HCT116 (cell line): ENCODE measurements at regions not wholly inside any gene's neighbourhood (a gene's known extent, or its start where the extent isn't known, plus 50 kb on each side); places are given as distances from the start of the nearest gene placed in this dataset.

Source experiments
- FOSL1 ChIP-seq: IDR thresholded peaks from 2 replicates; pipeline ENCODE4 v1.6.1; 2012; ENCODE audit warnings: low read depth
- MAX ChIP-seq: IDR thresholded peaks from 2 replicates; pipeline ENCODE4 v1.6.1; 2012
- REST ChIP-seq: IDR thresholded peaks from 2 replicates; pipeline ENCODE4 v1.6.1; 2012; ENCODE audit warnings: low read depth
- ZNF274 ChIP-seq: fragments of 200-500 bp; sonication (Bioruptor generic); IDR thresholded peaks from 2 replicates; pipeline ENCODE4 v1.6.1; 2014; ENCODE audit warnings: mild to moderate bottlenecking, low read depth, low read length, inconsistent platforms

DNA sequence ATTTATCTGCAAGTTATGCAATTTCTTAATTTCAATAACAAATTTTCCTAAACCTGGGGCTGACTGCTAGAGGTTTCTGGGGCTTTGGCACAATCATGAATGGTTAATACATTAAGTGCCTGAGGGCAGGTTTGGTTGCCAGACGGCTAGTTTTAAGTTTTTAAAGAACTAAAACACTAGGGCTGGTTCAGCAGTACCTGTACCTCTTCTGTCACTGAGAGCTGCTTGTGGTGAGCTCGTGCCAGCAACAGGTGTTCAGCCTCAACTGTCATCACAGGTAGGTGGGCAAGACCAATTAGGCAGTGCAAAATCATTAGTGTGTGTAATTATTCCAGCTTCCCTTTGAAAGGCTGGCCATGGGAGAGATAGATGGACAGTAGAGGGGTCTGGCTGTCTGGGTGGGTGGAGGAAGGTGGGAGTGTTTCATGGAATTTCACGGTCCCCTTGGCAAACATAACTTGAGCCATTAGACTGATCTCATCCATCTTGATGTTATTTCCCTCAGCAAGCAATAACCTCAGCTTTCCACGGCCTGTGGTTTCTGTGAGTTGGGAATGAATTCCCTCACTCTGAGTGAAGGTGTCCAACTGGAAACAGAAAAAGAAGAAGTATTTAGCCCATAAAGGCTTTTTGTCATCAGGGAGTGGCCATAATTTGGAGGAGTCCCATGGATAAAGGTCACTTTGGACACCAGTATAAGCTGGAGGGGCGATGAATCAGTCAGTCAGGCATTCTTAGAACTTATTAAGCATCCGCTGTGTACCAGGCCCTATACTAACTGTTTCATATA lies 114.8 kb downstream of the SNX19 start:
- TF ChIP-seq FOSL1: no peak
- no peak for TF ChIP-seq REST
- TF ChIP-seq ZNF274: no peak
- TF ChIP-seq MAX: no peak
